ENCODE measurements at regions not wholly inside any gene's neighbourhood (a gene's known extent, or its start where the extent isn't known, plus 50 kb on each side); places are given as distances from the start of the nearest gene placed in this dataset.

- H3K4me3 ChIP-seq, result no peak overlapping the region
- H3K27me3 ChIP-seq, result no peaks in the 10 kb centered on the region
- H3K27ac ChIP-seq, result peak overlapping the region; percentile 47 to 82 (median 64)
- TF ChIP-seq CTCF (IDR thresholded peaks at IDR 0.05), result no peak
- no peak for TF ChIP-seq POLR2AphosphoS5 (IDR thresholded peaks at IDR 0.05)
- TF ChIP-seq POLR2A (IDR thresholded peaks at IDR 0.05), result no peak
- no peak for TF ChIP-seq EP300 (IDR thresholded peaks at IDR 0.05)
- intact Hi-C loops (cut with DNase I), result no loop called here
- no peaks in the 10 kb centered on the region for H3K36me3 ChIP-seq
- peaks cover 0 to 33% (median 17%) of the 10 kb centered on the region in 4 donors for H3K4me1 ChIP-seq
- no peak for DNase-seq
- H3K9me3 ChIP-seq, result no peaks in the 10 kb centered on the region
- 95 to 96% methylated on average over 1 of the region's 1 CpG for WGBS, 2 donors
Measured at GRCh38 chr2:100741880-100742276, 78.1 kb upstream of the NPAS2 start.

- TF ChIP-seq CTCF (IDR thresholded peaks at IDR 0.05) (no peak), POLR2AphosphoS5 (IDR thresholded peaks at IDR 0.05) (peak; percentile 28 to 85 (median 76))
- Histone ChIP-seq H3K4me3 (peak overlapping the region in 1 of 4 donors; percentile 5), H3K27me3 (no peaks in the 10 kb centered on the region), H3K4me1 (peaks cover 0 to 33% (median 17%) of the 10 kb centered on the region in 4 donors), H3K27ac (peak overlapping the region; percentile 47 to 82 (median 64)), H3K36me3 (no peaks in the 10 kb centered on the region), H3K9me3 (no peaks in the 10 kb centered on the region)
- intact Hi-C loops (cut with DNase I), result no loop called here
- peak; percentile 72 for DNase-seq
- 66 to 68% methylated on average over 12 of the region's 12 CpGs for WGBS, 2 donors
Measured at GRCh38 chr2:100742277-100743254, 77.4 kb upstream of the NPAS2 start.

- H3K27me3 ChIP-seq, result no peaks in the 10 kb centered on the region
- H3K36me3 ChIP-seq, result no peaks in the 10 kb centered on the region
- 72 to 81% methylated on average over 5 of the region's 5 CpGs for WGBS, 2 donors
- no peak overlapping the region for H3K27ac ChIP-seq
- intact Hi-C loops (cut with DNase I), result no loop called here
- TF ChIP-seq POLR2AphosphoS5 (IDR thresholded peaks at IDR 0.05), result no peak
- TF ChIP-seq CTCF (IDR thresholded peaks at IDR 0.05), result no peak
- no peak for TF ChIP-seq POLR2A (IDR thresholded peaks at IDR 0.05)
- TF ChIP-seq EP300 (IDR thresholded peaks at IDR 0.05), result no peak
- peaks cover 0 to 33% (median 17%) of the 10 kb centered on the region in 4 donors for H3K4me1 ChIP-seq
- H3K9me3 ChIP-seq, result no peaks in the 10 kb centered on the region
- no peak for DNase-seq
- no peak overlapping the region for H3K4me3 ChIP-seq
Measured at GRCh38 chr2:100743741-100744140, 76.2 kb upstream of the NPAS2 start.

GRCh38 chr2:100744184-100744583 is 75.8 kb upstream of the NPAS2 start:
- Histone ChIP-seq H3K4me3 (no peak overlapping the region), H3K36me3 (no peaks in the 10 kb centered on the region), H3K27ac (no peak overlapping the region), H3K4me1 (peaks cover 0 to 33% (median 17%) of the 10 kb centered on the region in 4 donors), H3K27me3 (no peaks in the 10 kb centered on the region), H3K9me3 (no peaks in the 10 kb centered on the region)
- no peak for TF ChIP-seq EP300 (IDR thresholded peaks at IDR 0.05)
- no peak for TF ChIP-seq POLR2A (IDR thresholded peaks at IDR 0.05)
- no peak for TF ChIP-seq POLR2AphosphoS5 (IDR thresholded peaks at IDR 0.05)
- no peak for TF ChIP-seq CTCF (IDR thresholded peaks at IDR 0.05)
- no peak for DNase-seq
- intact Hi-C loops (cut with DNase I), result no loop called here
- 91 to 92% methylated on average over 11 of the region's 11 CpGs for WGBS, 2 donors
